ENCODE measurements at regions not wholly inside any gene's neighbourhood (a gene's known extent, or its start where the extent isn't known, plus 50 kb on each side); places are given as distances from the start of the nearest gene placed in this dataset.

- no peaks in the 10 kb centered on the region for H3K36me3 ChIP-seq
- ATAC-seq (no peak), DNase-seq (no peak)
- TF ChIP-seq, protein P1, sequence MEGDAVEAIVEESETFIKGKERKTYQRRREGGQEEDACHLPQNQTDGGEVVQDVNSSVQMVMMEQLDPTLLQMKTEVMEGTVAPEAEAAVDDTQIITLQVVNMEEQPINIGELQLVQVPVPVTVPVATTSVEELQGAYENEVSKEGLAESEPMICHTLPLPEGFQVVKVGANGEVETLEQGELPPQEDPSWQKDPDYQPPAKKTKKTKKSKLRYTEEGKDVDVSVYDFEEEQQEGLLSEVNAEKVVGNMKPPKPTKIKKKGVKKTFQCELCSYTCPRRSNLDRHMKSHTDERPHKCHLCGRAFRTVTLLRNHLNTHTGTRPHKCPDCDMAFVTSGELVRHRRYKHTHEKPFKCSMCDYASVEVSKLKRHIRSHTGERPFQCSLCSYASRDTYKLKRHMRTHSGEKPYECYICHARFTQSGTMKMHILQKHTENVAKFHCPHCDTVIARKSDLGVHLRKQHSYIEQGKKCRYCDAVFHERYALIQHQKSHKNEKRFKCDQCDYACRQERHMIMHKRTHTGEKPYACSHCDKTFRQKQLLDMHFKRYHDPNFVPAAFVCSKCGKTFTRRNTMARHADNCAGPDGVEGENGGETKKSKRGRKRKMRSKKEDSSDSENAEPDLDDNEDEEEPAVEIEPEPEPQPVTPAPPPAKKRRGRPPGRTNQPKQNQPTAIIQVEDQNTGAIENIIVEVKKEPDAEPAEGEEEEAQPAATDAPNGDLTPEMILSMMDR (IDR thresholded peaks at IDR 0.05), result no peak
- TF ChIP-seq POLR2A (IDR thresholded peaks at IDR 0.05), result no peak
- no peak overlapping the region for H3K27ac ChIP-seq
- H3K9me3 ChIP-seq, result no peaks in the 10 kb centered on the region
- intact Hi-C loops (cut with DNase I), result no loop called here
- no peaks in the 10 kb centered on the region for H3K4me1 ChIP-seq
- no peak overlapping the region for H3K4me3 ChIP-seq
- no peaks in the 10 kb centered on the region for H3K27me3 ChIP-seq
- WGBS (ENCODE audit: insufficient coverage, low coverage, low lambda C conversion rate, missing lambda C conversion rate), result 30% methylated on average over 2 of the region's 14 CpGs
Measured at GRCh38 chr2:2561346-2562095, 230.4 kb upstream of the MYT1L start.

DNA sequence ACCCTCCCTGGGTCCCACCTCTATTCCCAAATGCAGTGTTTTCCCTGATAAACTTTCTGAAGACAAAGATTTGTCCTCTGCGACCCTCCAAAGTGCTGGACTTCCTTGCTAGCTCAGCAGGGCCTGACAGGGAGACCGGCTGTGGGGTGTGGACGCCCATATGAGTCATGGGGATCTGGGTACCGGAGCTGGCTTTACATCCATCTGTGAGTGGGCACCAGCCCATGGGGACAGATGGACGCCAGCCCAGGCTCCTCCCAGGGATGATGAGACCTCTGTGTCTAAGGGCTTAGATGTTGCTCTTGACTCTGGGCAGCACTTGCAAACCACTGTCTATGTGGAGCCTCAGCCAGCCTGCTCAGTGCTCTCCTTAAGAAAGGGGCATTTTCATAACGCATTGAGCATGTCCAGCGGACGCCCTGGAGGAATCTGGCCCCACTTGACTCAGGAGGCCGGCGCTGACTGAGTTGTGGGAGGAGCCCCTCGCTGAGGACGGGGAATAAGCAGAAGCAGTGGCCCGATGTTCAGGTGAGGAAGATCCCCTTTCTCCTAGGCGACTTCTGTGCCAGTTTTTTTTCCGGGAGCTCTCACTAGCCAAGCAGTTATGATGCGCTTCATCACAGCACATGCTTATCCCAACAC is 229.4 kb upstream of the MYT1L start:
- no peaks in the 10 kb centered on the region for H3K36me3 ChIP-seq
- intact Hi-C loops (cut with DNase I), result no loop called here
- WGBS (ENCODE audit: insufficient coverage, low coverage, low lambda C conversion rate, missing lambda C conversion rate), result 77% methylated on average over 4 of the region's 16 CpGs
- no peak for DNase-seq
- H3K4me1 ChIP-seq, result no peaks in the 10 kb centered on the region
- no peaks in the 10 kb centered on the region for H3K27me3 ChIP-seq
- no peak overlapping the region for H3K27ac ChIP-seq
- no peak overlapping the region for H3K4me3 ChIP-seq
- H3K9me3 ChIP-seq, result no peaks in the 10 kb centered on the region
- ATAC-seq, result no peak
- TF ChIP-seq, protein P1 (IDR thresholded peaks at IDR 0.05), result no peak
- TF ChIP-seq POLR2A (IDR thresholded peaks at IDR 0.05), result no peak

GRCh38 chr2:2558476-2558875 is 227.4 kb upstream of the MYT1L start:
- Histone ChIP-seq H3K27me3 (no peaks in the 10 kb centered on the region), H3K27ac (no peak overlapping the region), H3K36me3 (no peaks in the 10 kb centered on the region), H3K4me1 (no peaks in the 10 kb centered on the region), H3K9me3 (no peaks in the 10 kb centered on the region), H3K4me3 (no peak overlapping the region)
- ATAC-seq (no peak), DNase-seq (no peak)
- intact Hi-C loops (cut with DNase I), result no loop called here
- no peak for TF ChIP-seq POLR2A (IDR thresholded peaks at IDR 0.05)
- TF ChIP-seq, protein P1 (IDR thresholded peaks at IDR 0.05), result no peak
- 66% methylated on average over 9 of the region's 9 CpGs for WGBS (ENCODE audit: insufficient coverage, low coverage, low lambda C conversion rate, missing lambda C conversion rate)

DNA sequence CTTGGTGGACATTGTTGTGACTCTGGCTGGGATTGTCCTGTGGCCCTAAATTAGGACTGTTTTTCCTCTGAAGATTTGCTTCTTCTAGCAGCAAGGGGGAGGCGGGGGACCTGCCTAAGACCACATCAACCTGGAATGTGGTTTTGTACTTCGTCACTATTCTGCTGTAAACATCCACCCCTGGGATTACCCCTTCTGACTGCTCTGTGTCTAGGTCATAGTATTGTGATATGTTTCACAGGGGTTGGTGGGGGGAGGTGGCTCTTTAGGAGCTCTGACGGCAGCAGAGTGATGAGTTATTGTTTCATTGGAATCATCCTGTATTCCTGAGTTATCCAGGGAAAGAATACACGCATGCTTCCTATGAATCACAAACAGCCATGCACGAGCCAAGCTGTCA is 226.4 kb upstream of the MYT1L start:
- Histone ChIP-seq H3K4me3 (no peak overlapping the region), H3K27ac (no peak overlapping the region), H3K9me3 (no peaks in the 10 kb centered on the region), H3K27me3 (no peaks in the 10 kb centered on the region), H3K36me3 (no peaks in the 10 kb centered on the region), H3K4me1 (no peaks in the 10 kb centered on the region)
- TF ChIP-seq, protein P1 (IDR thresholded peaks at IDR 0.05), result no peak
- TF ChIP-seq POLR2A (IDR thresholded peaks at IDR 0.05), result no peak
- intact Hi-C loops (cut with DNase I), result no loop called here
- ATAC-seq, result no peak
- WGBS (ENCODE audit: insufficient coverage, low coverage, low lambda C conversion rate, missing lambda C conversion rate), result 42% methylated on average over 5 of the region's 5 CpGs
- DNase-seq, result no peak

All from right lobe of liver (tissue), 6 donors.